Mammary epithelial cell (primary cell): ENCODE measurements at regions not wholly inside any gene's neighbourhood (a gene's known extent, or its start where the extent isn't known, plus 50 kb on each side); places are given as distances from the start of the nearest gene placed in this dataset.

ENCODE experiments used
- EZH2 ChIP-seq: IDR thresholded peaks from 2 replicates; pipeline ENCODE4 v1.6.1; 2012; ENCODE audit warnings: low read length, inconsistent platforms, borderline replicate concordance
- TF ChIP-seq, protein P1 (sequence below), 2 donors: IDR thresholded peaks in 1 of 2; conservative IDR thresholded peaks in 1 of 2; 2 replicates each; pipeline ENCODE4 v1.5.1; 2011 to 2012; ENCODE audit warnings: inconsistent platforms in 2 of 2, low read length in 2 of 2, mild to moderate bottlenecking in 2 of 2, control low read depth in 1 of 2, low read depth in 1 of 2; ENCODE audit not compliant: insufficient read depth in 1 of 2; ENCODE audit errors: extremely low read depth in 1 of 2

DNA sequence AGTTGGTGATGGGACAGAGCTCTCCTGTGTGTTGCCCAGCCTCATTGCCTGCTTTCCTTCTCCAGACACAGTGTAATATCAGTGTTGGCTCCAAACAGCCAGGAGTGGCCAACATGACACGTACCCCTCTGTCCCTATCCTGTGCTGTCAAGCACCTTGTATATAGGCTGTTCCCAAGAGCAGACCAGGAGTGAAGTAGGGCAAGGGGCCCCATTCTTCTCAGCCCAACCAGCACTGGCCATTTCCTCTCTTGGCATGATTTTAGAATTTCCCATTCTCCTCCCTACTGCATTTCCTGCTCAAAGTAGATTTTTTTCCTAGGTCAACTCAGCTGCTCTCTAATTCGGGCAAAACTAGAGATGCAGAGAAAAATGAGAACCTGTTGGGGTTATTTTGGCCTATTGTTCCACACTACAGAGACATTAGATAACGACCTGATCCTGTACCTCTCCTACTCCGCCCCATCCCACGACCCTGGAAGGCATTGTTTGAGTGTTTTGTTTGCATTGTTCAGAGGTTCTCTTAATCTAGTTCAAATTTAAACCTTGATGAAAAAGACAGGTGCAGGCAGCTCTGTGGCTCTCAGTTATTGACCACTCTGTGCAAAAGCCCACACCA lies 95.6 kb downstream of the RASSF10 start:
- TF ChIP-seq, protein P1, sequence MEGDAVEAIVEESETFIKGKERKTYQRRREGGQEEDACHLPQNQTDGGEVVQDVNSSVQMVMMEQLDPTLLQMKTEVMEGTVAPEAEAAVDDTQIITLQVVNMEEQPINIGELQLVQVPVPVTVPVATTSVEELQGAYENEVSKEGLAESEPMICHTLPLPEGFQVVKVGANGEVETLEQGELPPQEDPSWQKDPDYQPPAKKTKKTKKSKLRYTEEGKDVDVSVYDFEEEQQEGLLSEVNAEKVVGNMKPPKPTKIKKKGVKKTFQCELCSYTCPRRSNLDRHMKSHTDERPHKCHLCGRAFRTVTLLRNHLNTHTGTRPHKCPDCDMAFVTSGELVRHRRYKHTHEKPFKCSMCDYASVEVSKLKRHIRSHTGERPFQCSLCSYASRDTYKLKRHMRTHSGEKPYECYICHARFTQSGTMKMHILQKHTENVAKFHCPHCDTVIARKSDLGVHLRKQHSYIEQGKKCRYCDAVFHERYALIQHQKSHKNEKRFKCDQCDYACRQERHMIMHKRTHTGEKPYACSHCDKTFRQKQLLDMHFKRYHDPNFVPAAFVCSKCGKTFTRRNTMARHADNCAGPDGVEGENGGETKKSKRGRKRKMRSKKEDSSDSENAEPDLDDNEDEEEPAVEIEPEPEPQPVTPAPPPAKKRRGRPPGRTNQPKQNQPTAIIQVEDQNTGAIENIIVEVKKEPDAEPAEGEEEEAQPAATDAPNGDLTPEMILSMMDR (conservative IDR thresholded peaks at IDR 0.05 in 1 of 2, IDR thresholded peaks at IDR 0.05 in 1 of 2; ENCODE audit: extremely low read depth in 1 of 2, insufficient read depth in 1 of 2, low read depth in 1 of 2, low read length in 2 of 2), result no peak
- no peak for TF ChIP-seq EZH2
